Peyer's patch (tissue), 4 donors: ENCODE measurements at regions not wholly inside any gene's neighbourhood (a gene's known extent, or its start where the extent isn't known, plus 50 kb on each side); places are given as distances from the start of the nearest gene placed in this dataset.

ENCODE experiments used
- DNase-seq, 3 donors: peaks; one replicate each; pipeline ENCODE4 v3.0.0-alpha.2; 2017 to 2019
- H3K27ac ChIP-seq, 4 donors: fragments of 200-600 bp; sonication (generic); one replicate each; pipeline ENCODE4 v1.5.1; 2016 to 2019
- H3K27me3 ChIP-seq, 2 donors: fragments of 200-600 bp; sonication (generic); one replicate each; pipeline ENCODE4 v1.5.1; 2019
- H3K36me3 ChIP-seq, 3 donors: fragments of 200-600 bp; sonication (generic); one replicate each; pipeline ENCODE4 v1.5.1; 2016 to 2019
- H3K4me1 ChIP-seq, 4 donors: fragments of 200-600 bp; sonication (generic); one replicate each; pipeline ENCODE4 v1.5.1; 2016 to 2019
- H3K4me3 ChIP-seq, 4 donors: fragments of 200-600 bp; sonication (generic); 1 replicate in 3 of 4; 2 replicates in 1 of 4; pipeline ENCODE4 v1.5.1; 2016 to 2019; ENCODE audit warnings: mild to moderate bottlenecking in 1 of 4
- H3K9me3 ChIP-seq, 4 donors: fragments of 200-600 bp; sonication (generic); one replicate each; pipeline ENCODE4 v1.5.1; 2016 to 2019; ENCODE audit warnings: mild to moderate bottlenecking in 1 of 4
- CTCF ChIP-seq, 6 experiments: fragments of 450-650 bp in 4 of 6; fragments of 200-600 bp in 2 of 6; sonication (generic) in 1 of 6; IDR thresholded peaks; one replicate each; pipeline ENCODE4 v1.5.1; 2017 to 2019; ENCODE audit warnings: antibody characterized with exemption in 6 of 6, mild to moderate bottlenecking in 3 of 6, moderate library complexity in 1 of 6
- POLR2A ChIP-seq, 2 donors: fragments of 450-650 bp; IDR thresholded peaks; one replicate each; pipeline ENCODE4 v1.5.1; 2017; ENCODE audit warnings: antibody characterized with exemption in 2 of 2, mild to moderate bottlenecking in 2 of 2, moderate library complexity in 2 of 2

GRCh38 chr12:45575823-45576475 lies 153.6 kb upstream of the ARID2 start:
- no peak for DNase-seq
- H3K27me3 ChIP-seq, result no peaks in the 10 kb centered on the region
- no peaks in the 10 kb centered on the region for H3K4me1 ChIP-seq
- no peaks in the 10 kb centered on the region for H3K36me3 ChIP-seq
- H3K27ac ChIP-seq, result peak overlapping the region in 1 of 4 donors; percentile 11
- TF ChIP-seq CTCF (IDR thresholded peaks at IDR 0.05) (no peak), POLR2A (IDR thresholded peaks at IDR 0.05) (no peak)
- H3K9me3 ChIP-seq, result no peaks in the 10 kb centered on the region
- H3K4me3 ChIP-seq, result no peak overlapping the region

- no peaks in the 10 kb centered on the region for H3K27me3 ChIP-seq
- no peaks in the 10 kb centered on the region for H3K9me3 ChIP-seq
- no peak overlapping the region for H3K4me3 ChIP-seq
- TF ChIP-seq CTCF (IDR thresholded peaks at IDR 0.05) (no peak), POLR2A (IDR thresholded peaks at IDR 0.05) (no peak)
- DNase-seq, result no peak
- no peak overlapping the region for H3K27ac ChIP-seq
- no peaks in the 10 kb centered on the region for H3K4me1 ChIP-seq
- no peaks in the 10 kb centered on the region for H3K36me3 ChIP-seq
These were observed 151.6 kb upstream of the ARID2 start for GRCh38 chr12:45577844-45578399.

GRCh38 chr12:45580356-45580969 lies 149.0 kb upstream of the ARID2 start:
- no peaks in the 10 kb centered on the region for H3K36me3 ChIP-seq
- TF ChIP-seq POLR2A (IDR thresholded peaks at IDR 0.05) (no peak), CTCF (IDR thresholded peaks at IDR 0.05) (no peak)
- H3K9me3 ChIP-seq, result no peaks in the 10 kb centered on the region
- no peaks in the 10 kb centered on the region for H3K27me3 ChIP-seq
- no peak overlapping the region for H3K4me3 ChIP-seq
- no peak for DNase-seq
- no peak overlapping the region for H3K27ac ChIP-seq
- H3K4me1 ChIP-seq, result no peaks in the 10 kb centered on the region

GRCh38 chr12:45581112-45581511 lies 148.4 kb upstream of the ARID2 start:
- Histone ChIP-seq H3K9me3 (no peaks in the 10 kb centered on the region), H3K4me1 (no peaks in the 10 kb centered on the region), H3K27me3 (no peaks in the 10 kb centered on the region), H3K27ac (no peak overlapping the region), H3K4me3 (no peak overlapping the region), H3K36me3 (no peaks in the 10 kb centered on the region)
- TF ChIP-seq POLR2A (IDR thresholded peaks at IDR 0.05) (no peak), CTCF (IDR thresholded peaks at IDR 0.05) (no peak)
- DNase-seq, result no peak

GRCh38 chr12:45582536-45582935 lies 147.0 kb upstream of the ARID2 start:
- Histone ChIP-seq H3K4me1 (peaks cover 0 to 5% (median 1%) of the 10 kb centered on the region in 4 donors), H3K36me3 (no peaks in the 10 kb centered on the region), H3K4me3 (no peak overlapping the region), H3K27ac (no peak overlapping the region), H3K9me3 (no peaks in the 10 kb centered on the region), H3K27me3 (no peaks in the 10 kb centered on the region)
- no peak for TF ChIP-seq POLR2A (IDR thresholded peaks at IDR 0.05)
- no peak for TF ChIP-seq CTCF (IDR thresholded peaks at IDR 0.05)
- DNase-seq, result no peak
